H9 (cell line): ENCODE measurements at regions not wholly inside any gene's neighbourhood (a gene's known extent, or its start where the extent isn't known, plus 50 kb on each side); places are given as distances from the start of the nearest gene placed in this dataset.
"Not testable (repeated sequence)": the region's sequence is repeated elsewhere in the genome, so short reads cannot be mapped to it uniquely, and the experiment has no call there.

ENCODE experiments used
- DNase-seq: peaks from one replicate; pipeline ENCODE4 v3.0.0-alpha.2; 2017
- H2AFZ ChIP-seq: one replicate; pipeline ENCODE4 v1.6.1; 2013; ENCODE audit warnings: mild to moderate bottlenecking, low read length, control low read depth, moderate library complexity
- H2AK5ac ChIP-seq: 2 replicates; pipeline ENCODE4 v1.6.1; 2013; ENCODE audit warnings: low read length, control low read depth, mixed read lengths; ENCODE audit not compliant: insufficient read length
- H2BK120ac ChIP-seq: one replicate; pipeline ENCODE4 v1.6.1; 2013; ENCODE audit warnings: low read depth, mild to moderate bottlenecking, low read length, control low read depth, inconsistent platforms; ENCODE audit not compliant: poor library complexity, severe bottlenecking
- H2BK12ac ChIP-seq: 2 replicates; pipeline ENCODE4 v1.6.1; 2013; ENCODE audit warnings: low read length, control low read depth, mixed read lengths, low read depth; ENCODE audit not compliant: insufficient read length
- H2BK15ac ChIP-seq: 2 replicates; pipeline ENCODE4 v1.6.1; 2013; ENCODE audit warnings: low read depth, low read length, control low read depth
- H2BK20ac ChIP-seq: one replicate; pipeline ENCODE4 v1.6.1; 2013; ENCODE audit warnings: low read depth, mild to moderate bottlenecking, low read length, control low read depth, inconsistent platforms; ENCODE audit not compliant: poor library complexity, severe bottlenecking
- H2BK5ac ChIP-seq: 2 replicates; pipeline ENCODE4 v1.6.1; 2013; ENCODE audit warnings: low read length, control low read depth, mixed read lengths; ENCODE audit not compliant: insufficient read length
- H3K14ac ChIP-seq: 2 replicates; pipeline ENCODE4 v1.6.1; 2013; ENCODE audit warnings: low read length, control low read depth; ENCODE audit not compliant: insufficient read depth
- H3K18ac ChIP-seq: 2 replicates; pipeline ENCODE4 v1.6.1; 2013; ENCODE audit warnings: low read depth, mild to moderate bottlenecking, mixed read lengths, low read length, control low read depth; ENCODE audit not compliant: insufficient read length
- H3K23ac ChIP-seq: 2 replicates; pipeline ENCODE4 v1.6.1; 2013; ENCODE audit warnings: low read length, control low read depth, mixed read lengths, low read depth; ENCODE audit not compliant: insufficient read length
- H3K23me2 ChIP-seq: 2 replicates; pipeline ENCODE4 v1.6.1; 2013; ENCODE audit warnings: low read depth, mild to moderate bottlenecking, mixed read lengths, low read length, control low read depth; ENCODE audit not compliant: insufficient read length, poor library complexity, severe bottlenecking
- H3K27ac ChIP-seq: 2 replicates; pipeline ENCODE4 v1.5.1; 2013; ENCODE audit warnings: low read length, control low read depth, mixed read lengths, low read depth; ENCODE audit not compliant: insufficient read length
- H3K27me3 ChIP-seq: 2 replicates; pipeline ENCODE4 v1.6.1; 2013; ENCODE audit warnings: low read length, control low read depth, inconsistent platforms; ENCODE audit not compliant: insufficient read depth
- H3K4ac ChIP-seq: 2 replicates; pipeline ENCODE4 v1.6.1; 2013; ENCODE audit warnings: low read depth, mild to moderate bottlenecking, control low read depth, inconsistent platforms, low read length, moderate library complexity
- H3K4me1 ChIP-seq: 2 replicates; pipeline ENCODE4 v1.6.1; 2013; ENCODE audit warnings: low read length, control low read depth, inconsistent platforms; ENCODE audit not compliant: insufficient read depth
- H3K4me2 ChIP-seq: 2 replicates; pipeline ENCODE4 v1.6.1; 2013; ENCODE audit warnings: low read length, control low read depth, mixed read lengths; ENCODE audit not compliant: insufficient read length, insufficient read depth
- H3K56ac ChIP-seq: 2 replicates; pipeline ENCODE4 v1.6.1; 2013; ENCODE audit warnings: low read depth, mild to moderate bottlenecking, mixed read lengths, low read length, control low read depth; ENCODE audit not compliant: insufficient read length
- H3K79me1 ChIP-seq: 2 replicates; pipeline ENCODE4 v1.6.1; 2013; ENCODE audit warnings: low read depth, mild to moderate bottlenecking, moderate library complexity, low read length, control low read depth, inconsistent platforms; ENCODE audit not compliant: insufficient read depth, poor library complexity, severe bottlenecking
- H3K79me2 ChIP-seq: 2 replicates; pipeline ENCODE4 v1.6.1; 2013; ENCODE audit warnings: low read length, control low read depth, inconsistent platforms; ENCODE audit not compliant: insufficient read depth
- H3K9ac ChIP-seq: 2 replicates; pipeline ENCODE4 v1.6.1; 2013; ENCODE audit warnings: low read length, control low read depth, mixed read lengths; ENCODE audit not compliant: insufficient read length; ENCODE audit errors: extremely low read depth
- H3K9me3 ChIP-seq: one replicate; pipeline ENCODE4 v1.6.1; 2013; ENCODE audit warnings: low read depth, low read length, inconsistent platforms; ENCODE audit not compliant: control insufficient read depth
- H3T11ph ChIP-seq: one replicate; pipeline ENCODE4 v1.6.1; 2013; ENCODE audit warnings: mild to moderate bottlenecking, low read length, control low read depth, inconsistent platforms
- H4K20me1 ChIP-seq: one replicate; pipeline ENCODE4 v1.6.1; 2013; ENCODE audit not compliant: control insufficient read depth, insufficient read length, insufficient read depth
- H4K5ac ChIP-seq: 2 replicates; pipeline ENCODE4 v1.6.1; 2013; ENCODE audit warnings: low read depth, mild to moderate bottlenecking, mixed read lengths, low read length, control low read depth; ENCODE audit not compliant: insufficient read length
- H4K8ac ChIP-seq: replicated peaks from 2 replicates; pipeline ENCODE4 v1.6.1; 2013; ENCODE audit warnings: low read length, control low read depth, mixed read lengths, low read depth; ENCODE audit not compliant: insufficient read length
- H4K91ac ChIP-seq: 2 replicates; pipeline ENCODE4 v1.6.1; 2013; ENCODE audit warnings: low read depth, mild to moderate bottlenecking, moderate library complexity, mixed read lengths, low read length, control low read depth; ENCODE audit not compliant: insufficient read length
- H3K27ac Mint-ChIP-seq, 3 experiments: 2 replicates in 2 of 3; 3 replicates in 1 of 3; pipeline ENCODE4 v1.8.0; 2020 to 2021; ENCODE audit warnings: mixed read lengths in 3 of 3, mild to moderate bottlenecking in 1 of 3, moderate library complexity in 1 of 3
- H3K27me3 Mint-ChIP-seq: 2 replicates; pipeline ENCODE4 v1.8.0; 2021; ENCODE audit warnings: low read depth, mild to moderate bottlenecking, moderate library complexity, mixed read lengths
- H3K36me3 Mint-ChIP-seq, 3 experiments: 2 replicates in 2 of 3; 3 replicates in 1 of 3; pipeline ENCODE4 v1.8.0; 2020 to 2021; ENCODE audit warnings: low read depth in 3 of 3, mixed read lengths in 3 of 3; ENCODE audit not compliant: insufficient read depth in 1 of 3
- H3K4me1 Mint-ChIP-seq, 2 experiments: 2 replicates each; pipeline ENCODE4 v1.8.0; 2020; ENCODE audit warnings: mixed read lengths in 2 of 2
- H3K4me3 Mint-ChIP-seq, 2 experiments: 2 replicates in 1 of 2; 3 replicates in 1 of 2; pipeline ENCODE4 v1.8.0; 2020 to 2021; ENCODE audit warnings: mild to moderate bottlenecking in 2 of 2, mixed read lengths in 2 of 2, moderate library complexity in 1 of 2
- H3K9me3 Mint-ChIP-seq, 2 experiments: 2 replicates in 1 of 2; 3 replicates in 1 of 2; pipeline ENCODE4 v1.8.0; 2020; ENCODE audit warnings: mild to moderate bottlenecking in 2 of 2, mixed read lengths in 2 of 2, moderate library complexity in 1 of 2
- WGBS: extraction: QIAGEN DNeasy Blood & Tissue Kit; methylation state at CpG from one replicate; pipeline ENCODE4 v1.1.7; 2013; ENCODE audit warnings: missing lambda C conversion rate, low lambda C conversion rate, mixed read lengths; ENCODE audit not compliant: insufficient read length; ENCODE audit errors: extremely low coverage; 5-methylcytosine and 5-hydroxymethylcytosine counted together

GRCh38 chr14:106674509-106675125 is 1148.2 kb downstream of the TMEM121 start:
- H3K4me1 ChIP-seq, H3K23ac ChIP-seq, H4K8ac ChIP-seq, H3K18ac ChIP-seq, H3K27ac ChIP-seq, H3K4me2 ChIP-seq, H3K4me3 Mint-ChIP-seq, H2BK20ac ChIP-seq, H3K79me2 ChIP-seq, H2BK15ac ChIP-seq, DNase-seq, H4K20me1 ChIP-seq, H3K79me1 ChIP-seq, H3K23me2 ChIP-seq, H2BK5ac ChIP-seq, H3K4me1 Mint-ChIP-seq, H3K56ac ChIP-seq, H3K9ac ChIP-seq, H3K27me3 ChIP-seq, H3T11ph ChIP-seq, H3K27me3 Mint-ChIP-seq, H3K4ac ChIP-seq, H2AFZ ChIP-seq, H3K27ac Mint-ChIP-seq, H4K91ac ChIP-seq, H3K14ac ChIP-seq, H2BK120ac ChIP-seq, H4K5ac ChIP-seq, H2AK5ac ChIP-seq, H2BK12ac ChIP-seq: not testable (repeated sequence)
- peaks cover 48% of the 10 kb centered on the region for H3K9me3 ChIP-seq
- WGBS, result no CpG with 5 or more reads among the region's 13 CpGs
- Mint-ChIP-seq H3K9me3 (peaks cover 80 to 90% of the 10 kb centered on the region in 2 experiments), H3K36me3 (peaks cover 7 to 11% (median 9%) of the 10 kb centered on the region in 3 experiments; a peak in 6 of 7 replicates)

DNA sequence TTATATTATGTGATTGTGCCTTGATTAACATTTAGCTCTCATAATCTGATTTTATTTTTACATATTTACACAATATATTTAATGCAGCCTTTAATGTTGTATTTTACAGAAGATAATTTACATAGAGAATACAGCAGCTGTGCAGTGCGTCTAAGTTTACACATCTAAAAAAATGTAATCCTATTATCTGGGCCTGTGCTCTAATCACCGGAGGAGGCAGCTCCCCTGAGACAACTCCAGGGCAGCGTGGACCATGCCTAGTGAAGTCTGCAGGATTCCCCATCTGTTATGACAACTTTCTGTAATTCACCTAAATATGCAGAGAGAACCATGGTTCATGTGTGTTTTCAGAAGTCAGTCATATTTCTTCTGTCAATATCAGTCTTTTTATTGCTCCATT is 1149.3 kb downstream of the TMEM121 start:
- not testable (repeated sequence) for H4K5ac ChIP-seq, H2BK15ac ChIP-seq, H3K79me2 ChIP-seq, H3K4ac ChIP-seq, H3K23ac ChIP-seq, H3K27me3 ChIP-seq, H3K56ac ChIP-seq, H3K79me1 ChIP-seq, H2AK5ac ChIP-seq, H3K9ac ChIP-seq, H2BK120ac ChIP-seq, H2AFZ ChIP-seq, H2BK20ac ChIP-seq, H4K8ac ChIP-seq, DNase-seq, H3T11ph ChIP-seq, H3K4me1 ChIP-seq, H3K27ac ChIP-seq, H3K4me1 Mint-ChIP-seq, H2BK12ac ChIP-seq, H3K14ac ChIP-seq, H3K4me3 Mint-ChIP-seq, H3K23me2 ChIP-seq, H3K4me2 ChIP-seq, H4K91ac ChIP-seq, H4K20me1 ChIP-seq, H2BK5ac ChIP-seq, H3K18ac ChIP-seq, H3K27me3 Mint-ChIP-seq, H3K27ac Mint-ChIP-seq
- H3K36me3 Mint-ChIP-seq, result peaks cover 7 to 12% (median 9%) of the 10 kb centered on the region in 3 experiments; a peak in 6 of 7 replicates
- H3K9me3 ChIP-seq, result peaks cover 50% of the 10 kb centered on the region
- peaks cover 79 to 90% of the 10 kb centered on the region in 2 experiments for H3K9me3 Mint-ChIP-seq
- no CpG with 5 or more reads among the region's 3 CpGs for WGBS
